ENCODE measurements at regions not wholly inside any gene's neighbourhood (a gene's known extent, or its start where the extent isn't known, plus 50 kb on each side); places are given as distances from the start of the nearest gene placed in this dataset.

GRCh38 chr7:13117592-13117991, 430.2 kb downstream of the ARL4A start:
- TF ChIP-seq POLR2A (IDR thresholded peaks at IDR 0.05; ENCODE audit: low read depth, low read length) (no peak), FOXK2 (IDR thresholded peaks at IDR 0.05) (no peak), POLR2AphosphoS5 (IDR thresholded peaks at IDR 0.05; ENCODE audit: low read length) (no peak), ZNF274 (IDR thresholded peaks at IDR 0.05; ENCODE audit: insufficient read depth, insufficient read length) (no peak)

Measured in GM12878 (cell line).